ENCODE measurements at regions not wholly inside any gene's neighbourhood (a gene's known extent, or its start where the extent isn't known, plus 50 kb on each side); places are given as distances from the start of the nearest gene placed in this dataset.

GRCh38 chr5:29039994-29040393, 2001.6 kb upstream of the CDH9 start:
- Mint-ChIP-seq H3K27ac (no peak overlapping the region), H3K4me3 (no peak overlapping the region), H3K36me3 (ENCODE audit: low read depth) (no peaks in the 10 kb centered on the region), H3K9me3 (peaks cover 13% of the 10 kb centered on the region), H3K4me1 (no peaks in the 10 kb centered on the region), H3K27me3 (no peaks in the 10 kb centered on the region)
- ATAC-seq (replicated peaks) = no peak

DNA sequence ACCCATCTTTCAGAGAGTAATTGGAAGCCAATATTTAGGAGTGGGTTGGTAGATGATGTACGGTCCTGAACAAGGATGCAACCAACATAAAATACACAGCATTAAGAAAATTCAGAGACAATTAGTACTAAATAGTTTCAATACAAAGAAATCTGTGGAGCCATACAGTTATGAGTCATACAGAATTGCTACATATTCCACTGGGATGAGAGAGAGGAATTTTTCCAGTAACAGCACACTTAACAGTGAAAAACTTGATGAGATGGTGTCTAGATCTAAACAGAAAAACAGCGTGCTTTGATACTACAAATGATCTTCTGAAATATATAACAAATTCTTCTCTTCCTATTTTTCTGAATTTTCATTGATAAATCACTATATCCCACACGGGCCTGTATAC, 1999.3 kb upstream of the CDH9 start:
- H3K4me1 Mint-ChIP-seq = no peaks in the 10 kb centered on the region

DNA sequence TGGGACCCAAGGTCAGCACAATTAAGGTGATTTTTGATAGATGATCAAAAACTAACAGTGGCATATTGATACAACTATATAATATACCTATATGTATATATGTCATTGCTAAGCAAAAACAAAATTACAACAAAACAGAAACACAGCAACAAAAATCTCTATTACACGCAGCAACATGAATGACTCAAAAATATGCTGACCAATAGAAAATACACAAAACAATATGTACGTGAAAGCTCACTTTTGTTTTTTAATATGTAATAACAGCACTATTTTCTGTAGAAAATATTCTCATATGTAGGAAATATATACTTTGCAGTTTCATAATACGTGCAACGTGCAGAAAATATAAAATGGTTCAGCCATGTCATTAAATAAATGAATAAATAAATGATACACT, 1985.7 kb upstream of the CDH9 start:
- no peaks in the 10 kb centered on the region for H3K27me3 Mint-ChIP-seq
- H3K4me1 Mint-ChIP-seq = no peaks in the 10 kb centered on the region
- no peak for ATAC-seq (replicated peaks)
- H3K9me3 Mint-ChIP-seq = peaks cover 20% of the 10 kb centered on the region
- no peak overlapping the region for H3K27ac Mint-ChIP-seq
- H3K36me3 Mint-ChIP-seq (ENCODE audit: low read depth) = no peaks in the 10 kb centered on the region
- no peak overlapping the region for H3K4me3 Mint-ChIP-seq

More for the DNA sequence above, 1999.3 kb upstream of the CDH9 start:
- Mint-ChIP-seq H3K36me3 (ENCODE audit: low read depth) (no peaks in the 10 kb centered on the region), H3K9me3 (peaks cover 20% of the 10 kb centered on the region), H3K4me3 (no peak overlapping the region), H3K27me3 (no peaks in the 10 kb centered on the region), H3K27ac (no peak overlapping the region)
- no peak for ATAC-seq (replicated peaks)

GRCh38 chr5:29023541-29023940, 1985.2 kb upstream of the CDH9 start:
- H3K4me3 Mint-ChIP-seq = no peak overlapping the region
- peaks cover 20% of the 10 kb centered on the region for H3K9me3 Mint-ChIP-seq
- H3K36me3 Mint-ChIP-seq (ENCODE audit: low read depth) = no peaks in the 10 kb centered on the region
- H3K27ac Mint-ChIP-seq = no peak overlapping the region
- no peak for ATAC-seq (replicated peaks)
- no peaks in the 10 kb centered on the region for H3K27me3 Mint-ChIP-seq
- H3K4me1 Mint-ChIP-seq = no peaks in the 10 kb centered on the region

DNA sequence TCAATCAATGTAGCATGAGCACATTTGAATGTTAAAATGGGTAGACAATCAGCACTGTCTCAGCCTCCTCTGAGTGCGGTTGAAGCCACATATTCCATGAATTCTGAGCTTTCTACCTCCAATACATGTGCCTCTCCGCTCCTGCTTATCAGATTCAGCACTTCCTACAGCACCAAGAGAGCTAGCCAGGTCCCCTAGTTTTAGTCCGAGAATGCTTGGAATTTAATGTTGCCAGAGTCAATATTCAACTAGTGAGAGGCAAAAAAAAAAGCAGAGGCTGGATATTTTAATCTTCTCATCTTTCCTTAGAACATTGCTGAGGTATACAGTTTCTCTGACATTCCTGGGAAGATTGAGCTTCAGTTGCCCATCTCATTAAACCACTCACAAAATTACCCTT, 1979.1 kb upstream of the CDH9 start:
- Mint-ChIP-seq H3K27me3 (no peaks in the 10 kb centered on the region), H3K36me3 (ENCODE audit: low read depth) (no peaks in the 10 kb centered on the region), H3K4me1 (no peaks in the 10 kb centered on the region), H3K4me3 (no peak overlapping the region), H3K9me3 (peaks cover 14% of the 10 kb centered on the region), H3K27ac (no peak overlapping the region)
- ATAC-seq (replicated peaks) = no peak

DNA sequence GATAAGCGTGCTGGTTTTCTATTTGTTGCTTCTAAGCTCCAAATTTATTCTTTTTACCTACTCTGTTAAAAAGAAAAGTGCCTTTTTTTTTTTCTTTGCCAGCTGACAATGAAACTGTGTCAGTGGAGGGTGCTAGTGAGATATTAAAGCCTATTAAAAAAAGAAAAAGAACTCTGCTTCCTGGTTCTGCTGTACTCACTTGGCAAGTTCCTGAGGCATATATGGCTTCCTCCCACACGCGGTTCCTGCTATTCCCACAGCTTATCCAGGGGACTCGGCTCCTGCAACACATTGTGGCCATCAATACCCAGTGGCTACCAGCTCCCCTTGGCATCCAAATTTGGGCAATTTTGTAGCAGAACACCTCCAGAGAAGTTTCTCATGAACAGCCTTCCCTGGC, 1977.7 kb upstream of the CDH9 start:
- ATAC-seq (replicated peaks) = no peak
- no peaks in the 10 kb centered on the region for H3K27me3 Mint-ChIP-seq
- H3K4me3 Mint-ChIP-seq = no peak overlapping the region
- peaks cover 14% of the 10 kb centered on the region for H3K9me3 Mint-ChIP-seq
- no peaks in the 10 kb centered on the region for H3K4me1 Mint-ChIP-seq
- H3K27ac Mint-ChIP-seq = no peak overlapping the region
- H3K36me3 Mint-ChIP-seq (ENCODE audit: low read depth) = no peaks in the 10 kb centered on the region

DNA sequence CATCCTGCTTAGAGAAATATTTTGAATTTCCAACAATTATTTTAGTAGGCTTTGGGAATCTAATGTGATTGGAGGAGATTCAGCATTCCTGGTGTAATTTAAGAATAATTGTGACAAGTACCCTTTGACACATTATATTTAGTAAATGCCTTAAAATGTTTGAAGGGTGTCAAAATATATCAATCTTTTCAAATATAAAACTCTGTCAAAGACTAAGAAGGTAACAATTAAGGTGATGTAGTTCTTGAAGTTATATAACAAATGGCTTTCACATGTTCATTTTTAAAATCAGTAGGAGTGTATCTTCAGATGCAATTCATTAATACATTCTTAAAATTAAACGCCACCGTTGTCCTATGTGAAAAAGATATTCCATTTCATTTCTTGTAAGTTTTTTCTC, 1977.1 kb upstream of the CDH9 start:
- Mint-ChIP-seq H3K4me3 (no peak overlapping the region), H3K36me3 (ENCODE audit: low read depth) (no peaks in the 10 kb centered on the region), H3K9me3 (peaks cover 9% of the 10 kb centered on the region), H3K27me3 (no peaks in the 10 kb centered on the region), H3K4me1 (no peaks in the 10 kb centered on the region), H3K27ac (no peak overlapping the region)
- ATAC-seq (replicated peaks) = no peak

DNA sequence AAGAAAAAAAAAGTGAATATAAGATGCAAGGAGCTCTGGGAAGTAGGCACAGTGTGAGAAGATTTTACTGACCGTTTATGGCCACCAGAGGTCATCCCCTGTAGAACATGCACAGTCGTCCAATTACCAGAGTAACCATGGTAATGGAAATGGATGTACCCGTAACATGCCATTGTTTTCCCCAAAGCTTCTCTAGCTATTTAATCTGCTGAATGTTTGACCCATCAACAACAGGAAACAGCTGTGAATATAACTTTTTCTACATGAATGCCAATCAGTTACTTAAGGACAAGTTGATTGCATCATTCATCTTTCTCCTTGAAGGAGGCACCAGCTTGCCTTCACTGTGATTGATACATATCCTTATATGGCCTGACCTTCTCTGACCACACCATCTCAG, 1967.0 kb upstream of the CDH9 start:
- Mint-ChIP-seq H3K4me1 (no peaks in the 10 kb centered on the region), H3K4me3 (no peak overlapping the region), H3K27ac (no peak overlapping the region), H3K27me3 (no peaks in the 10 kb centered on the region), H3K36me3 (ENCODE audit: low read depth) (no peaks in the 10 kb centered on the region), H3K9me3 (peaks cover 10% of the 10 kb centered on the region)
- no peak for ATAC-seq (replicated peaks)

DNA sequence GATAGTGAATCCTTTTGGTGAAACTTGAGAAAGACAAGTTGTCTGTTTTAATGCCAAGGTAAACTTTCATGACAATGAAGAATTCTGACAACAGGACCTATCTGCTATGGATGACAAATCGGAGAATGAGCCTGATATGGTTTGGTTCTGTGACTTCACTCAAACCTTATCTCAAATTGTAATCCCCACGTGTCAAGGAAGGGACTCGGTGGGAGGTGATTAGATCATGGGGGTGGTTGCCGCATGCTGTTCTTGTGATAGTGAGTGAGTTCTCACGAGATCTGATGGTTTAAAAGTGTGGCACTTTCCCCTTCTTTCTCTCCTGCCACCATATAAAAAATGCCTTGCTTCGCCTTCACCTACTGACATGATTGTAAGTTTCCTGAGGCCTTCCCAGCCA, 1964.1 kb upstream of the CDH9 start:
- H3K4me1 Mint-ChIP-seq = no peaks in the 10 kb centered on the region
- no peak overlapping the region for H3K4me3 Mint-ChIP-seq
- no peak for ATAC-seq (replicated peaks)
- no peaks in the 10 kb centered on the region for H3K36me3 Mint-ChIP-seq (ENCODE audit: low read depth)
- H3K27ac Mint-ChIP-seq = no peak overlapping the region
- peaks cover 14% of the 10 kb centered on the region for H3K9me3 Mint-ChIP-seq
- H3K27me3 Mint-ChIP-seq = no peaks in the 10 kb centered on the region

- Mint-ChIP-seq H3K4me3 (no peak overlapping the region), H3K36me3 (ENCODE audit: low read depth) (no peaks in the 10 kb centered on the region), H3K27me3 (no peaks in the 10 kb centered on the region)
These were observed 1963.3 kb upstream of the CDH9 start for GRCh38 chr5:29001666-29002065.

GRCh38 chr5:28984639-28985038, 1946.3 kb upstream of the CDH9 start:
- H3K36me3 Mint-ChIP-seq (ENCODE audit: low read depth) = no peaks in the 10 kb centered on the region
- H3K27me3 Mint-ChIP-seq = no peaks in the 10 kb centered on the region
- H3K4me3 Mint-ChIP-seq = no peak overlapping the region
- no peak for ATAC-seq (replicated peaks)
- H3K4me1 Mint-ChIP-seq = no peaks in the 10 kb centered on the region
- H3K27ac Mint-ChIP-seq = no peak overlapping the region
- H3K9me3 Mint-ChIP-seq = peaks cover 5% of the 10 kb centered on the region

More at GRCh38 chr5:29001666-29002065, 1963.3 kb upstream of the CDH9 start:
- Mint-ChIP-seq H3K9me3 (peaks cover 18% of the 10 kb centered on the region), H3K27ac (no peak overlapping the region), H3K4me1 (no peaks in the 10 kb centered on the region)
- no peak for ATAC-seq (replicated peaks)

DNA sequence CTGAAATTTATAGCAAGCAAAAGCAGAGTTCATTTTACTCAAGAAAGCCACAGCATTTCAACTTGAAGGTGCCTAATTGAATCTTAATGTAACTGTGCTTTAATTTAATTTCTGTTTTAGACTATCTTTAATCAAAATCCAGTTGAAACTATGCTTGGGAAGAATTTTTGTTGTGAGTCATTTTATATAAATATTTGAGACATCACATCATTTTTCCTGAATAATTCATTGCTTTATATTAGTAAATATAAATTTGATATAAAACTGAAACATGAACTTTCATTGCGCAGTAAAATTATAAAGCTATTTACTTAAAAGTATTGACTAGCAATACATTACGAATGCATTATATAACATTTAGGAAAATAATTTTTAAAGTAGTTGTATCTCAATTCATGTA, 1937.1 kb upstream of the CDH9 start:
- Mint-ChIP-seq H3K27me3 (no peaks in the 10 kb centered on the region), H3K4me3 (no peak overlapping the region), H3K4me1 (no peaks in the 10 kb centered on the region), H3K27ac (no peak overlapping the region), H3K9me3 (peaks cover 26% of the 10 kb centered on the region), H3K36me3 (ENCODE audit: low read depth) (no peaks in the 10 kb centered on the region)
- ATAC-seq (replicated peaks) = no peak

- H3K4me1 Mint-ChIP-seq = no peaks in the 10 kb centered on the region
- no peaks in the 10 kb centered on the region for H3K27me3 Mint-ChIP-seq
- peaks cover 13% of the 10 kb centered on the region for H3K9me3 Mint-ChIP-seq
- H3K36me3 Mint-ChIP-seq (ENCODE audit: low read depth) = no peaks in the 10 kb centered on the region
- H3K4me3 Mint-ChIP-seq = no peak overlapping the region
- H3K27ac Mint-ChIP-seq = no peak overlapping the region
- no peak for ATAC-seq (replicated peaks)
These were observed 1929.5 kb upstream of the CDH9 start for GRCh38 chr5:28967848-28968247.

DNA sequence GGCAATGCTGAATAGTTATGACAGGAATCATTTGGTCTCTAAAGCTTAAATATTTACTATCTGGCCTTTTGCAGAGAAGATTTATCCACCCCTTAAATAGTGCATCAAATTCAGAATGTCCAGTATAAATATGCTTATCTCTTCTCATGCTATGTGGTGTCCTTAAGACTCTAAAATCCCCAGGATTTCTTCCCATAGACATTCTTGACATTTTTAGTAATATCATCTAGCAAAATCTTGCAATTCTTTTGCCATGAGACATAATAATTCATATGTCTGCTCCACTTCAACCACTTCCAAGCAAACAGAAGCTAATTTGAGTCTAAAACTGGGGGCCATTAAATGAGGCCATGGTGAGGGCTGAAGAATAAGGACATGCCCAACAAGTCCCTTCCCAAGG, 1923.4 kb upstream of the CDH9 start:
- no peaks in the 10 kb centered on the region for H3K36me3 Mint-ChIP-seq (ENCODE audit: low read depth)
- no peak overlapping the region for H3K4me3 Mint-ChIP-seq
- no peaks in the 10 kb centered on the region for H3K4me1 Mint-ChIP-seq
- H3K27me3 Mint-ChIP-seq = no peaks in the 10 kb centered on the region
- no peak overlapping the region for H3K27ac Mint-ChIP-seq
- ATAC-seq (replicated peaks) = no peak
- H3K9me3 Mint-ChIP-seq = peaks cover 12% of the 10 kb centered on the region

- ATAC-seq (replicated peaks) = no peak
- H3K27ac Mint-ChIP-seq = no peak overlapping the region
- H3K27me3 Mint-ChIP-seq = no peaks in the 10 kb centered on the region
- no peaks in the 10 kb centered on the region for H3K4me1 Mint-ChIP-seq
- H3K36me3 Mint-ChIP-seq (ENCODE audit: low read depth) = no peaks in the 10 kb centered on the region
- peaks cover 7% of the 10 kb centered on the region for H3K9me3 Mint-ChIP-seq
- no peak overlapping the region for H3K4me3 Mint-ChIP-seq
These were observed 1920.2 kb upstream of the CDH9 start for GRCh38 chr5:28958581-28958980.

- Mint-ChIP-seq H3K36me3 (ENCODE audit: low read depth) (no peaks in the 10 kb centered on the region), H3K4me3 (no peak overlapping the region), H3K27me3 (no peaks in the 10 kb centered on the region), H3K9me3 (peaks cover 7% of the 10 kb centered on the region), H3K27ac (no peak overlapping the region), H3K4me1 (no peaks in the 10 kb centered on the region)
- ATAC-seq (replicated peaks) = no peak
These were observed 1919.1 kb upstream of the CDH9 start for GRCh38 chr5:28957450-28957849.
